Effector memory CD4-positive, alpha-beta T cell (primary cell): ENCODE measurements at regions not wholly inside any gene's neighbourhood (a gene's known extent, or its start where the extent isn't known, plus 50 kb on each side); places are given as distances from the start of the nearest gene placed in this dataset.

ENCODE experiments used
- DNase-seq, 3 donors: peaks; one replicate each; pipeline ENCODE4 v3.0.0-alpha.2; 2020
- H3K27ac ChIP-seq: 2 replicates; pipeline ENCODE4 v1.7.0; 2013; ENCODE audit warnings: mild to moderate bottlenecking, low read length, moderate library complexity; ENCODE audit not compliant: insufficient read depth, poor library complexity, severe bottlenecking
- H3K27me3 ChIP-seq: replicated peaks from 2 replicates; pipeline ENCODE4 v1.7.0; 2013; ENCODE audit warnings: mild to moderate bottlenecking, low read length; ENCODE audit not compliant: insufficient read depth, control insufficient read depth, poor library complexity, severe bottlenecking
- H3K36me3 ChIP-seq: 2 replicates; pipeline ENCODE4 v1.7.0; 2013; ENCODE audit warnings: mild to moderate bottlenecking, low read length, moderate library complexity; ENCODE audit not compliant: control insufficient read depth, insufficient read depth
- H3K4me1 ChIP-seq: 2 replicates; pipeline ENCODE4 v1.7.0; 2013; ENCODE audit warnings: low read length, mild to moderate bottlenecking; ENCODE audit not compliant: control insufficient read depth, insufficient read depth, poor library complexity, severe bottlenecking
- H3K4me3 ChIP-seq: 2 replicates; pipeline ENCODE4 v1.7.0; 2013; ENCODE audit warnings: low read length, low read depth, mild to moderate bottlenecking; ENCODE audit not compliant: insufficient read depth, poor library complexity, severe bottlenecking
- H3K9me3 ChIP-seq: 2 replicates; pipeline ENCODE4 v1.7.0; 2013; ENCODE audit warnings: mild to moderate bottlenecking, low read length, moderate library complexity; ENCODE audit not compliant: control insufficient read depth

GRCh38 chr6:25220857-25221256 is 58.3 kb upstream of the CARMIL1 start:
- H3K27me3 ChIP-seq, result no peaks in the 10 kb centered on the region
- H3K4me3 ChIP-seq, result no peak overlapping the region
- H3K9me3 ChIP-seq, result no peaks in the 10 kb centered on the region
- H3K36me3 ChIP-seq, result no peaks in the 10 kb centered on the region
- H3K27ac ChIP-seq, result no peak overlapping the region
- peaks cover 4% of the 10 kb centered on the region for H3K4me1 ChIP-seq
- no peak for DNase-seq

GRCh38 chr6:25222006-25222678 is 57.0 kb upstream of the CARMIL1 start:
- Histone ChIP-seq H3K4me3 (no peak overlapping the region), H3K27ac (no peak overlapping the region), H3K36me3 (no peaks in the 10 kb centered on the region), H3K27me3 (no peaks in the 10 kb centered on the region), H3K9me3 (no peaks in the 10 kb centered on the region), H3K4me1 (peaks cover 4% of the 10 kb centered on the region)
- DNase-seq, result no peak

- DNase-seq, result peak; percentile 15 to 44 (median 20)
- no peaks in the 10 kb centered on the region for H3K9me3 ChIP-seq
- H3K27me3 ChIP-seq, result no peaks in the 10 kb centered on the region
- H3K4me1 ChIP-seq, result peaks cover 4% of the 10 kb centered on the region
- no peaks in the 10 kb centered on the region for H3K36me3 ChIP-seq
- peak overlapping the region; percentile 32 for H3K4me3 ChIP-seq
- no peak overlapping the region for H3K27ac ChIP-seq
These were observed 55.6 kb upstream of the CARMIL1 start for GRCh38 chr6:25223490-25223991.

GRCh38 chr6:25224242-25224641 is 54.9 kb upstream of the CARMIL1 start:
- Histone ChIP-seq H3K4me1 (peaks cover 4% of the 10 kb centered on the region), H3K36me3 (no peaks in the 10 kb centered on the region), H3K9me3 (no peaks in the 10 kb centered on the region), H3K27ac (no peak overlapping the region), H3K4me3 (no peak overlapping the region), H3K27me3 (no peaks in the 10 kb centered on the region)
- no peak for DNase-seq

DNA sequence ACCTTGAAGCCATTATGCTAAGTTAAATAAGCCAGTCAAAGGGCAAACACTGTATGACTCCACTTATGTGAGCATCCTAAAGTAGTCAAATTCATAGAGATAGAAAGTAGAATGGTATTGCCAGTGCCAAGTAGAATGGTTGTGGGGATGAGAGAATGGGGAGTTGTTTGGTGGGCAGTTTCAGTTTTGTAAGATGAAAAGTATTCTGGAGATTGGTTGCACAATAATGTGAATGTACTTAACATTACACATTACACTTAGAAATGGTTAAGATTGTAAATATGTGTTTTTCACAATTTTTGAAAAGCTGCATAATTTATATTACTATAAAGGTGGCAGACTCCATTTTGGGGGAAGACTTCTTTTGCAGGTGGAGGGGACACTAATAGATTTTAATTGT is 51.3 kb upstream of the CARMIL1 start:
- H3K27ac ChIP-seq, result no peak overlapping the region
- peaks cover 4% of the 10 kb centered on the region for H3K4me1 ChIP-seq
- DNase-seq, result no peak
- H3K4me3 ChIP-seq, result no peak overlapping the region
- no peaks in the 10 kb centered on the region for H3K36me3 ChIP-seq
- no peaks in the 10 kb centered on the region for H3K9me3 ChIP-seq
- no peaks in the 10 kb centered on the region for H3K27me3 ChIP-seq
